Left lung (tissue), 4 donors: ENCODE measurements at regions not wholly inside any gene's neighbourhood (a gene's known extent, or its start where the extent isn't known, plus 50 kb on each side); places are given as distances from the start of the nearest gene placed in this dataset.

ENCODE experiments used
- ATAC-seq: fragments of 200-7000 bp; cut with Tn5 transposase; one replicate; pipeline ENCODE4 v1.9.1; 2020; ENCODE audit warnings: moderate library complexity
- DNase-seq, 4 donors: peaks; one replicate each; pipeline ENCODE4 v3.0.0-alpha.2; 2013 to 2020
- H3K27ac ChIP-seq, 2 donors: fragments of 200-600 bp; sonication (generic) in 1 of 2; one replicate each; pipeline versions ENCODE4 v1.5.0 to v1.8.0; 2020 to 2021
- H3K27me3 ChIP-seq, 2 donors: fragments of 200-600 bp; sonication (generic) in 1 of 2; one replicate each; pipeline versions ENCODE4 v1.5.0 to v1.8.0; 2020 to 2021
- H3K36me3 ChIP-seq, 2 donors: fragments of 200-600 bp; sonication (generic) in 1 of 2; one replicate each; pipeline versions ENCODE4 v1.5.0 to v1.8.0; 2020 to 2021
- H3K4me1 ChIP-seq, 2 donors: fragments of 200-600 bp; one replicate each; pipeline ENCODE4 v1.8.0; 2021
- H3K4me3 ChIP-seq, 2 donors: fragments of 200-600 bp; sonication (generic) in 1 of 2; one replicate each; pipeline versions ENCODE4 v1.5.0 to v1.8.0; 2020 to 2021; ENCODE audit warnings: mild to moderate bottlenecking in 1 of 2
- H3K9me3 ChIP-seq, 2 donors: fragments of 200-600 bp; sonication (generic) in 1 of 2; one replicate each; pipeline versions ENCODE4 v1.5.0 to v1.8.0; 2020 to 2021
- CTCF ChIP-seq, 2 donors: fragments of 200-600 bp; sonication (generic) in 1 of 2; IDR thresholded peaks; one replicate each; pipeline versions ENCODE4 v1.5.0 to v1.8.0; 2021; ENCODE audit warnings: antibody characterized with exemption in 2 of 2
- intact Hi-C, 2 donors: fragments of 100-400 bp; cut with DNase I; formaldehyde crosslinking; loops; one replicate each; pipeline versions ENCODE4 v1.11.2 to v1.14.2; 2022
- donor health status: DM: no; HTN: yes; CAD: no.
- donor health status: DM: no; HTN: no; CAD: no.

GRCh38 chr5:133865113-133865512 lies 103.3 kb downstream of the C5orf15 start:
- Histone ChIP-seq H3K36me3 (no peaks in the 10 kb centered on the region), H3K4me3 (no peak overlapping the region), H3K4me1 (no peaks in the 10 kb centered on the region), H3K9me3 (no peaks in the 10 kb centered on the region), H3K27me3 (no peaks in the 10 kb centered on the region), H3K27ac (no peak overlapping the region)
- intact Hi-C loops, result no loop called here
- ATAC-seq (no peak), DNase-seq (no peak)
- TF ChIP-seq CTCF (IDR thresholded peaks at IDR 0.05), result no peak

GRCh38 chr5:133864711-133865110 lies 103.7 kb downstream of the C5orf15 start:
- Histone ChIP-seq H3K9me3 (no peaks in the 10 kb centered on the region), H3K27me3 (no peaks in the 10 kb centered on the region), H3K4me3 (no peak overlapping the region), H3K36me3 (no peaks in the 10 kb centered on the region), H3K4me1 (no peaks in the 10 kb centered on the region), H3K27ac (no peak overlapping the region)
- TF ChIP-seq CTCF (IDR thresholded peaks at IDR 0.05), result no peak
- intact Hi-C loops, result no loop called here
- DNase-seq, result no peak
- no peak for ATAC-seq

GRCh38 chr5:133863857-133864585 lies 104.4 kb downstream of the C5orf15 start:
- no peak for DNase-seq
- no peaks in the 10 kb centered on the region for H3K9me3 ChIP-seq
- no peak overlapping the region for H3K27ac ChIP-seq
- H3K4me1 ChIP-seq, result no peaks in the 10 kb centered on the region
- no peaks in the 10 kb centered on the region for H3K36me3 ChIP-seq
- H3K27me3 ChIP-seq, result no peaks in the 10 kb centered on the region
- no peak overlapping the region for H3K4me3 ChIP-seq
- intact Hi-C loops, result no loop called here
- ATAC-seq, result no peak
- no peak for TF ChIP-seq CTCF (IDR thresholded peaks at IDR 0.05)

GRCh38 chr5:133861161-133861737 lies 107.2 kb downstream of the C5orf15 start:
- H3K27ac ChIP-seq, result no peak overlapping the region
- intact Hi-C loops, result no loop called here
- ATAC-seq, result no peak

More at GRCh38 chr5:133861161-133861737, 107.2 kb downstream of the C5orf15 start:
- Histone ChIP-seq H3K4me3 (no peak overlapping the region), H3K27me3 (no peaks in the 10 kb centered on the region), H3K4me1 (no peaks in the 10 kb centered on the region), H3K36me3 (no peaks in the 10 kb centered on the region), H3K9me3 (peaks cover 0 to 2% of the 10 kb centered on the region in 2 donors)
- no peak for TF ChIP-seq CTCF (IDR thresholded peaks at IDR 0.05)
- no peak for DNase-seq
